Liver (tissue), 3 donors: ENCODE measurements at regions not wholly inside any gene's neighbourhood (a gene's known extent, or its start where the extent isn't known, plus 50 kb on each side); places are given as distances from the start of the nearest gene placed in this dataset.

Experiments
- EGR1 ChIP-seq, 2 donors: IDR thresholded peaks; 2 replicates each; pipeline ENCODE4 v1.6.1; 2016 to 2018; ENCODE audit warnings: antibody characterized with exemption in 2 of 2, low read depth in 2 of 2
- GABPA ChIP-seq, 2 donors: IDR thresholded peaks in 1 of 2; conservative IDR thresholded peaks in 1 of 2; 2 replicates each; pipeline ENCODE4 v1.6.1; 2016; ENCODE audit warnings: antibody characterized with exemption in 2 of 2, mild to moderate bottlenecking in 1 of 2, moderate library complexity in 1 of 2
- HNF4A ChIP-seq, 2 donors: conservative IDR thresholded peaks; 2 replicates each; pipeline ENCODE4 v1.6.1; 2016; ENCODE audit warnings: antibody characterized with exemption in 2 of 2, mild to moderate bottlenecking in 2 of 2
- HNF4G ChIP-seq: IDR thresholded peaks from 2 replicates; pipeline ENCODE4 v1.6.1; 2016; ENCODE audit warnings: antibody characterized with exemption
- JUND ChIP-seq, 2 donors: IDR thresholded peaks; 2 replicates each; pipeline ENCODE4 v1.6.1; 2016; ENCODE audit warnings: antibody characterized with exemption in 2 of 2
- RAD21 ChIP-seq, 2 donors: IDR thresholded peaks; 2 replicates each; pipeline ENCODE4 v1.6.1; 2016; ENCODE audit warnings: antibody characterized with exemption in 2 of 2, mild to moderate bottlenecking in 2 of 2
- RXRA ChIP-seq, 2 donors: IDR thresholded peaks; 2 replicates each; pipeline ENCODE4 v1.6.1; 2017 to 2018; ENCODE audit warnings: antibody characterized with exemption in 2 of 2, mild to moderate bottlenecking in 1 of 2
- TAF1 ChIP-seq: conservative IDR thresholded peaks from 2 replicates; pipeline ENCODE4 v1.6.1; 2016; ENCODE audit warnings: antibody characterized with exemption, mild to moderate bottlenecking
- YY1 ChIP-seq: IDR thresholded peaks from 2 replicates; pipeline ENCODE4 v1.6.1; 2016; ENCODE audit warnings: antibody characterized with exemption, mild to moderate bottlenecking
- TF ChIP-seq, protein P1 (sequence below): fragments of 150-350 bp; IDR thresholded peaks from 2 replicates; pipeline ENCODE4 v1.5.1; 2017; ENCODE audit warnings: improper control_type of control experiment, low read depth, low read length; ENCODE audit not compliant: missing input control
- TF ChIP-seq, protein P2 (sequence below): IDR thresholded peaks from 2 replicates; pipeline ENCODE4 v1.6.1; 2016; ENCODE audit warnings: antibody characterized with exemption, mild to moderate bottlenecking
- TF ChIP-seq, protein P3 (sequence below): IDR thresholded peaks from 2 replicates; pipeline ENCODE4 v1.6.1; 2016; ENCODE audit warnings: antibody characterized with exemption
- TF ChIP-seq, protein P4 (sequence below): IDR thresholded peaks from 2 replicates; pipeline ENCODE4 v1.6.1; 2016; ENCODE audit warnings: antibody characterized with exemption
- TF ChIP-seq, protein P5 (sequence below): IDR thresholded peaks from 2 replicates; pipeline ENCODE4 v1.6.1; 2016; ENCODE audit warnings: antibody characterized with exemption
- donor health status: healthy.
- donor health status: healthy.

DNA sequence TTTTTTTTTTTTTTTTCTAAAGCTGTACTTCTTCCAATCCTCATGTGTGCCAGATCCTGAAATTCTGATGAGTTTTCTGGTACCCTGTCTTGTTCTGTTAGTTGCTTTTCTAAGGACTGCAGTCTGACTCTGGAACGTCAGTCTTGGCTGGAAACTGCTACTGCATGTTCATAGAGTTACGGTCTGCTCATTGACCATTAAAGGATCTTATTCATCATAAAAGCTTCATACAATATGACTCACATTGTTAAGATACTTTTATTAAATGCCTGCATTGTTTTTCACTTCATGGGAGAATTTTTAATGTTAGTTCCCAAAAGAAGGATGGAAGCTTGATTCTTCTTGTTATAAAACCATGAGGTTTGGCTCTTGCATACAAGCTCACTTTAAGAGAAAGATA is 233.6 kb downstream of the SYT10 start:
- TF ChIP-seq, protein P1, sequence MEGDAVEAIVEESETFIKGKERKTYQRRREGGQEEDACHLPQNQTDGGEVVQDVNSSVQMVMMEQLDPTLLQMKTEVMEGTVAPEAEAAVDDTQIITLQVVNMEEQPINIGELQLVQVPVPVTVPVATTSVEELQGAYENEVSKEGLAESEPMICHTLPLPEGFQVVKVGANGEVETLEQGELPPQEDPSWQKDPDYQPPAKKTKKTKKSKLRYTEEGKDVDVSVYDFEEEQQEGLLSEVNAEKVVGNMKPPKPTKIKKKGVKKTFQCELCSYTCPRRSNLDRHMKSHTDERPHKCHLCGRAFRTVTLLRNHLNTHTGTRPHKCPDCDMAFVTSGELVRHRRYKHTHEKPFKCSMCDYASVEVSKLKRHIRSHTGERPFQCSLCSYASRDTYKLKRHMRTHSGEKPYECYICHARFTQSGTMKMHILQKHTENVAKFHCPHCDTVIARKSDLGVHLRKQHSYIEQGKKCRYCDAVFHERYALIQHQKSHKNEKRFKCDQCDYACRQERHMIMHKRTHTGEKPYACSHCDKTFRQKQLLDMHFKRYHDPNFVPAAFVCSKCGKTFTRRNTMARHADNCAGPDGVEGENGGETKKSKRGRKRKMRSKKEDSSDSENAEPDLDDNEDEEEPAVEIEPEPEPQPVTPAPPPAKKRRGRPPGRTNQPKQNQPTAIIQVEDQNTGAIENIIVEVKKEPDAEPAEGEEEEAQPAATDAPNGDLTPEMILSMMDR: no peak
- TF ChIP-seq, protein P2, sequence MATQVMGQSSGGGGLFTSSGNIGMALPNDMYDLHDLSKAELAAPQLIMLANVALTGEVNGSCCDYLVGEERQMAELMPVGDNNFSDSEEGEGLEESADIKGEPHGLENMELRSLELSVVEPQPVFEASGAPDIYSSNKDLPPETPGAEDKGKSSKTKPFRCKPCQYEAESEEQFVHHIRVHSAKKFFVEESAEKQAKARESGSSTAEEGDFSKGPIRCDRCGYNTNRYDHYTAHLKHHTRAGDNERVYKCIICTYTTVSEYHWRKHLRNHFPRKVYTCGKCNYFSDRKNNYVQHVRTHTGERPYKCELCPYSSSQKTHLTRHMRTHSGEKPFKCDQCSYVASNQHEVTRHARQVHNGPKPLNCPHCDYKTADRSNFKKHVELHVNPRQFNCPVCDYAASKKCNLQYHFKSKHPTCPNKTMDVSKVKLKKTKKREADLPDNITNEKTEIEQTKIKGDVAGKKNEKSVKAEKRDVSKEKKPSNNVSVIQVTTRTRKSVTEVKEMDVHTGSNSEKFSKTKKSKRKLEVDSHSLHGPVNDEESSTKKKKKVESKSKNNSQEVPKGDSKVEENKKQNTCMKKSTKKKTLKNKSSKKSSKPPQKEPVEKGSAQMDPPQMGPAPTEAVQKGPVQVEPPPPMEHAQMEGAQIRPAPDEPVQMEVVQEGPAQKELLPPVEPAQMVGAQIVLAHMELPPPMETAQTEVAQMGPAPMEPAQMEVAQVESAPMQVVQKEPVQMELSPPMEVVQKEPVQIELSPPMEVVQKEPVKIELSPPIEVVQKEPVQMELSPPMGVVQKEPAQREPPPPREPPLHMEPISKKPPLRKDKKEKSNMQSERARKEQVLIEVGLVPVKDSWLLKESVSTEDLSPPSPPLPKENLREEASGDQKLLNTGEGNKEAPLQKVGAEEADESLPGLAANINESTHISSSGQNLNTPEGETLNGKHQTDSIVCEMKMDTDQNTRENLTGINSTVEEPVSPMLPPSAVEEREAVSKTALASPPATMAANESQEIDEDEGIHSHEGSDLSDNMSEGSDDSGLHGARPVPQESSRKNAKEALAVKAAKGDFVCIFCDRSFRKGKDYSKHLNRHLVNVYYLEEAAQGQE: no peak
- TF ChIP-seq, protein P3, sequence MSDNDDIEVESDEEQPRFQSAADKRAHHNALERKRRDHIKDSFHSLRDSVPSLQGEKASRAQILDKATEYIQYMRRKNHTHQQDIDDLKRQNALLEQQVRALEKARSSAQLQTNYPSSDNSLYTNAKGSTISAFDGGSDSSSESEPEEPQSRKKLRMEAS: no peak
- TF ChIP-seq TAF1: no peak
- TF ChIP-seq HNF4G: no peak
- TF ChIP-seq, protein P4, sequence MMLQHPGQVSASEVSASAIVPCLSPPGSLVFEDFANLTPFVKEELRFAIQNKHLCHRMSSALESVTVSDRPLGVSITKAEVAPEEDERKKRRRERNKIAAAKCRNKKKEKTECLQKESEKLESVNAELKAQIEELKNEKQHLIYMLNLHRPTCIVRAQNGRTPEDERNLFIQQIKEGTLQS: no peak
- TF ChIP-seq RAD21 (IDR thresholded peaks at IDR 0.05): no peak
- TF ChIP-seq EGR1 (IDR thresholded peaks at IDR 0.05; ENCODE audit: low read depth in 2 of 2): no peak
- TF ChIP-seq YY1: no peak
- no peak for TF ChIP-seq RXRA (IDR thresholded peaks at IDR 0.05)
- TF ChIP-seq JUND (IDR thresholded peaks at IDR 0.05): no peak
- no peak for TF ChIP-seq HNF4A (conservative IDR thresholded peaks at IDR 0.05)
- TF ChIP-seq GABPA (IDR thresholded peaks at IDR 0.05 in 1 of 2, conservative IDR thresholded peaks at IDR 0.05 in 1 of 2): no peak
- TF ChIP-seq, protein P5, sequence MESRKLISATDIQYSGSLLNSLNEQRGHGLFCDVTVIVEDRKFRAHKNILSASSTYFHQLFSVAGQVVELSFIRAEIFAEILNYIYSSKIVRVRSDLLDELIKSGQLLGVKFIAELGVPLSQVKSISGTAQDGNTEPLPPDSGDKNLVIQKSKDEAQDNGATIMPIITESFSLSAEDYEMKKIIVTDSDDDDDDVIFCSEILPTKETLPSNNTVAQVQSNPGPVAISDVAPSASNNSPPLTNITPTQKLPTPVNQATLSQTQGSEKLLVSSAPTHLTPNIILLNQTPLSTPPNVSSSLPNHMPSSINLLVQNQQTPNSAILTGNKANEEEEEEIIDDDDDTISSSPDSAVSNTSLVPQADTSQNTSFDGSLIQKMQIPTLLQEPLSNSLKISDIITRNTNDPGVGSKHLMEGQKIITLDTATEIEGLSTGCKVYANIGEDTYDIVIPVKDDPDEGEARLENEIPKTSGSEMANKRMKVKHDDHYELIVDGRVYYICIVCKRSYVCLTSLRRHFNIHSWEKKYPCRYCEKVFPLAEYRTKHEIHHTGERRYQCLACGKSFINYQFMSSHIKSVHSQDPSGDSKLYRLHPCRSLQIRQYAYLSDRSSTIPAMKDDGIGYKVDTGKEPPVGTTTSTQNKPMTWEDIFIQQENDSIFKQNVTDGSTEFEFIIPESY: no peak
